Globus pallidus (tissue), 1 donor: ENCODE measurements at regions not wholly inside any gene's neighbourhood (a gene's known extent, or its start where the extent isn't known, plus 50 kb on each side); places are given as distances from the start of the nearest gene placed in this dataset.

Experiments used
- DNase-seq: peaks from one replicate; pipeline ENCODE4 v3.0.0-alpha.2; 2015; ENCODE audit warnings: low spot score

DNA sequence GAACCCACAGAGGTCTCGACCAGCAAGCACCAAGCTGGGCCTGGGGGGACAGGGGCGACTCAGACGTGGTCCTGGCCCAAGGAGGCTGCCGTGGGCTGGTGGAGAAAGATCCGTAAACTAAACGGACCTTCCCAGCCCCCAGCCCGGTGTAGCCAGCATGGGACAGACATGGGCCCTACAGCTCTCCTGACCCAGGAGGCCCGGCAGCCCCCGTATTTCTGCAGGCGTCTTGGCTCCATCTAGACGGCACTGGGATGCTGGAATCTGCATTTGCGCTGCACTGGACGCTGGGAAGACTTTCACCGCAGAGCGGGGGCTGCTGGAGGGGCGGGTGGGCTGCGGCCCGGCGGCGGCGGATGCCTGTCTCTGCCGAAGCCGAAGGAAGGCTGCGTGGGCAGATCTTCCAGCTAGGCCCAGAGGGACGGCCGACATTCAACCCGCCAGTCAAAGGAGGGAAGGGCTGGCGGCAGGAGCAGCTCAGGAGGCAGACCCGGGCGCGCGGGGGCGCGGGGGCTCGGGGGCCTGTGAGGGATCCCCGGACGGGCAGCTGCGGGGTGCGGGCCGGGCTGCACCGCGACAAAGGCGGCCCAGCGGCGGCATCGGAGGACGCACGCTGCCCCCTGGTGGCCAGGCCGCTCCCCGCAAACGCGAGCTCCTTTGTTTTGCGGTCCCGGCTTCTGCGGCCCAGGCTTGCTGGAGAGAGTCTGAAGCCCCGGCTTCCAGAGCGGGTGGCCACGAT, 266.2 kb downstream of the NSG2 start:
- peak; percentile 51 for DNase-seq

DNA sequence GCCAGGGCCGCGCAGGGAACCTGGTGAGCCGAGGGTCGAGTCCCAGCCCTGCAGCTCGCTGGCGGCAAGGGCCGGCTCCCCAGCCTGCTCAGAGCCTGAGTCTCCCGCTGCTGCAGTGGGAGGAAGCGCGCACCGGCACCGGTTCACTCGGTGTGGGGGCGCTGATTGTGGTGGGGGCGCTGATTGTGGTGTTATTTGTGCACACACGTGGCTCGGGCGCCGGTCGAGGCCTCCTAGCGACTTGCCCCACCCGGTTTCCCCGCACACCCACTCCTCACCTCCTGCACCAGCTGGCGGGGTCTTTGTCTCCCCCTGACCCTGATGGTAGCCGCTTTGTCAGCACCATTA, 266.7 kb downstream of the NSG2 start:
- DNase-seq, result no peak

DNA sequence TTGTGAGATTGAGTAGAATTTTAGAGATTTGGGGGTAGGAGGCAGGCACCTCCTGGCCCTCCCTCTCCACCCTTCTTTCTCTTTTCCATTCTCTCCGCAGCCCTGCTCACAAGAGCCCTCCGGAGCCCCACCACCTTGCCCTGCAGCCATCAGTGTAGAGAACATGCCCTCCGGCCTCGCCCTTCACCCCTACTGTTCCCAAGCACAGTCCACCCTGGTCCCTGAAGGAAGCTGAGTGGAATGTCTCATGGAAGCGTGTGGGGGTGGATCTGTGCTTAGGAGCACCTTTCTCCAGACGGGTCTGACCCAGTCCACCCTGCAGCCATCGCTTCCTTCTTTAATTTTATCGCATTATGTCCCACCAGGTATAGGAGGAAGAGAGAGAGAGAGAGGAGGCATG, 267.1 kb downstream of the NSG2 start:
- no peak for DNase-seq

DNA sequence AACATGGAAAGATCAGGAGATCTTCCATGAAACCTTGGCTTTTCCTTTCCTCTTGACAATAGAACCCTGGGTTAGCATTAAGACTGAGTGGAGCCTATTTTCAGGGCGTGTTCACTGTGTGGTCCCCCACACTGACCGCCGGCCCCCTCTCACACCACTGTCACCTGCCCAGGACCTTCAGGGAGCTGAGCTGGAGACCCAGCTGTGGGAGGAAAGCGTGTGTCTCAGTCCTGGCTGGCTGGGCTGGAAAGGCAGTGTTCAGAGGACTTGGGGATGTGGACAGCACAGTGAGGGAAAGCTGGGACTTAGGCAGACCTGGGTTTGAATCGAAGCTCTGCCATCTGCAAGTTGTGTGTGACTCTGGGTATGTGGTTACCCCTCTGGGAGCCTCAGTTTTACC, 268.1 kb downstream of the NSG2 start:
- no peak for DNase-seq

DNA sequence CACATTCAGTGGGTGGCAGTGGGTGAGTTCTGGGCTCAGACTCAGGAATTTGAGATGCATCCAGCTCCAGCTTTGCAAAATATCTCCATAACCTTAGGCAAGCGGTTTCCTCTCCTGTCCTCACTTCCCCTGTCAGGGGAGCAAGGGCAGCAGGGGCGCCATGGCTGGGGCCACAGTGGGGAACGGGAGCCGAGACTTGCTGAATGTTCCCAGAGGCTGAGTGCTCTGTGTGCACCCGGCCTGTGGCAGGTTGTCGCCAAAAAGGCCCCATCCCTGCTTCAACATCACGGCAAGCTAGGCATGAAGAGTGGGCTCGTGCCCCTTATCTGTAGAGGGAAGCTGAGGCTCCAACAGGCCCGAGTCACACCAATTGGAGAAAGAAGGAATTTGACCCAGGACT, 268.8 kb downstream of the NSG2 start:
- DNase-seq, result no peak

DNA sequence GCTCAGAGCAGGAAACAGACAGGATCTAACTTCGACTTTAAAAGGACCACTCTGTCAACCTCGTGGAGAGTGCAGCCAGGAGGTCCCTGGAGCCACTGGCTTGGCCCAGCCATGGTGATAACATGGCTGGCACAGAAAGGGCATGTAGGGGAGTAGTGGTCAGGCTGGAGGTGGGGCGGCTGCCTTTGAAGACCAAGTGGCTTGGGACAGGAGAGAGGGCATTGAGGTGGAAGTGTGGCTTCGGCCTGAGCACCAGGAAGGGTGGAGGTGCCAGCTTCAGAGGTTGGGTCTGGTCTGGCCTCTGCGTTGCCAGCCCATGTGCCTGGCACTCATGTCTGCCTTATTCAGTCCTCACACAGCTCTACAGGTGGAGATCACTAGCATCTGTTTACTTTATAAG, 270.0 kb downstream of the NSG2 start:
- DNase-seq, result no peak

DNA sequence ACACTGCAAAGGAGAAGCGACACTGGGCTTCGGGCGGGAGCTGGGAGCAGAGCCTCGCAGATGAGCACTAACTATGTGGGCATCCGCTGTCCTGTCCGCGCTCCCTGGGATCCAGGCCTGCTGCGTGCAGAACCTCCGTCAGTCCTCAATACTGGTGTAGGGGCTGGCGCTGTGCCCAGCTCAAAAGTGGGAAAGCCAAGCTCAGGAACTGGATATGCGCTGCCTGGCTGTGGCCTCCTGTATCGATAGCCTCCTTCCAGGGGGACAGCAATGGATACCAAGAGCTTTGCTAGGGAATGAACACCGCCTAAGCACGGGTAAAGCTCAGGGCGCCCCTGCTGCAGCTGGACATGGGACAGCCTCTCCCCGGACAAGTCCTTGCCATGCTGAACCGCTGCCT, 270.4 kb downstream of the NSG2 start:
- no peak for DNase-seq

DNA sequence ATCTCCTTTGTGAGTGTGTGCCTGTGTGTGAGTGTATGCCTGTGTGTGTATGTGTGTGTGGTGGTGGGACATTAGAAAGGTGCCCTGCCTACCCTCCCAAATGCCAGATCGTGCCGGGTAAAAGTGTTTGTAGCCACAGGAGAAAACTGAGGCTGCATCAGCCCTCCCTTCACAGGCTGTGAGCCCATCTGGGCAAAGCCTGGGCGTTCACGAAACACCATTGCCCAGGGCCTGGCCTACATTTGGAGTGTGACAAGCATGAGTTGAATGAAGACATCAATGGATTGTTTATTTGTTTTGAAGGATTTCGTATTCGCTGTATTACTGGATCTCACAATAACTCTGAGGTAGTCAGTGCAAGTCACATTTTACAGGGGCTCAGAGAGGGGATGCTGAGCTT, 270.8 kb downstream of the NSG2 start:
- no peak for DNase-seq

DNA sequence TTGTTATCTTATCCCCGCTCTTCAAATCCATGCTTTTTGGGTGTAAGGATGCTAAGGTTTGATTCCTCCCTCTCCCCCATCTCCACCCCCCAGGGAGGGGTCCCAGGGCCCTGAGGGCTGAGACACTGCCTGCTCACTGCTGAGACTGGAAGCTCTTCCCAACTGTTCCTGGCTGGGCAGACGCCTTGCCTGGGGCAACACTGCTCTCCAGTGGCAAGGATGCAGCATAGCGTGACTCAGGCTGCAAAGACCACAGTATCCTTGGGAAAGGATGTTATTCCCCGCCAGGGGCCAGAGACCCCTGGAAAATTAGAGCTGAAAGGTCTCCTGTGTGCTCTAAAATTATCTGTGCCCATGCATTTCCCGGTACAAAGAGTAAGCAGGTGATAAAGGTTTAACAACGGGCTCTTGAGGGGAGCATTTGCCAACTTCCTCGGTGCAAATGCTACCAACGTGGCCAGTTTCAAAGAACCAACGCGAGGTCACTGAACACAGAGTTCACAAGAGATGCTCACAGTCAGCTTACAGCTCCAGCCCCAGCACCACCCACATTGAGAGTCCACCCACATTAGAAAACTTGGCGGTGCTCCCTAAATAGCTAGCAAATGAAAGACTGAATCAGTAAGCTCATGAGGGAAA, 271.9 kb downstream of the NSG2 start:
- peak; percentile 50 for DNase-seq

DNA sequence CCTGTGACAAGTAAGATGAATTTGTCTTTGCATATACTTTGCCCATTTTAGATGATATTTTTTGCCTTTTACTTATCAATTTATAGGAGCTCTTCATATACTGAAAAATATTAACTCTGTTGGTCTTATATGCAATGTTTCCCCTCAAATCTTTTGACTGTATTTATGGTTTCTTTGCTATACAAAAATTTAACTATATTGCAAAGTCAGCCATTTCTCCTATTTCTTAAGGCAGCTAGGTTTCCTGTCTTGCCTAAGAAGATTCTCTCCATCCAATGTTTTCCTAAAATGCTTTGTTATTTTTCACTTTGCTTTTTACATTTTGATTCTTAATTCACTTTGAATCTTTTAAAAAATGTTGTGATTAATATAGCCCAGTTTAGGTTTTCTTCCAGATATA, 273.1 kb downstream of the NSG2 start:
- no peak for DNase-seq

DNA sequence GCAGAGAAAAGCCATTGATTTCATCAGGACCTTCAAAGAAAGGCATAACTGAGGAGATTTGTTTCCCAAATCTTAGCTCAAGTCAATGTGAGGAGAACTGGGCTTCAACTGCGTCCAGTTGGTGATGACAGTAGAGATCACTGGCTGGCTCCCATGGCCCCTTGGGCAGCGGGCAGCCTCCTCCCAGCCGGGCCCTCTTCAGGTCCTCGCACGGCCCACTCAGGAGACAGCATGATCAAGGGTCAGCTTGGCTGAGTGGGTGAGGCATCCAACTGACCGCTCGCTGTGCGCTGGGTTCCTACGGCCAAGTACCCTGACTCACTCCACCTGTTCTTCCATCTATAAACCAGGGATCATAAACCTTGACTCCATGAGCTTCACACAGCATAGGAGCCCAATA, 274.0 kb downstream of the NSG2 start:
- no peak for DNase-seq

DNA sequence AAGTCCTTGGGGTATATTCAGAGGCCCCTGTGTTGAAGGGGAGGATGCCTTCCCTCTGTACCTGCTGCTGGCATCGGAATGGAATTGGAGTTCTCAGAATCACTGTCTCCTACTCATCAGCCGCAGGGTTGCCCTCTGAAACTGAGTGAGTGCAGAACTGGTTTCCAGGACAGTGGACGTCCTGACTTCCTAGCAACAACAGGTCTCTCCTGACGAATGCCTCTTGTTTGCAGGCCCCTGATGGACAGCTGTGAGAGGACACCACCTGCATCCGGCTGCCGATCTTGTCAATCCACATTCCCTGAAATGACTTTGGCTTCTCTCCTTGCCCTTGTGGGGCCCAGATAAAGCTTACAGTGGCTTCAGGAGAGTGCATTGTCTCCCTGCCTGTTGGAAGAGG, 274.5 kb downstream of the NSG2 start:
- no peak for DNase-seq

DNA sequence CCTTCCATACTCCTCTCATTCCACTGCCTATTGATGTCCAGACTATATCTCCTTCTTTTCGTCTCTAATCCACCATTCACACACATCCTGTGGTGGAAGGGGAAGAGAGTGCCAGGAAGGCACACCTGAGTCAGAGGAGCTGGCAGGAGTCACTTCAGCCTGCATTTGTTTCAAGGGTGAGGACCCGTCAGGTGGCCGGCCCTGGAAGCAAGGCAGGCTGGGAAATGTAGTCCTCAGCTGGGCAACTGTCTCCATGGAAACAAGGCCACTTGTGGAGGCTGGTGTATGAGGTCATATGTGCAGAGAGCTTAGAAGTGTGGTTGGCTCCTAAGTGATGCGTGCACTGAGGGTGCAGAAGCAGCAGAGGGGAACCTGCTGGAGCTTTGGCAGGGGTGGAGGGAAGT, 278.4 kb downstream of the NSG2 start:
- DNase-seq, result peak; percentile 62

DNA sequence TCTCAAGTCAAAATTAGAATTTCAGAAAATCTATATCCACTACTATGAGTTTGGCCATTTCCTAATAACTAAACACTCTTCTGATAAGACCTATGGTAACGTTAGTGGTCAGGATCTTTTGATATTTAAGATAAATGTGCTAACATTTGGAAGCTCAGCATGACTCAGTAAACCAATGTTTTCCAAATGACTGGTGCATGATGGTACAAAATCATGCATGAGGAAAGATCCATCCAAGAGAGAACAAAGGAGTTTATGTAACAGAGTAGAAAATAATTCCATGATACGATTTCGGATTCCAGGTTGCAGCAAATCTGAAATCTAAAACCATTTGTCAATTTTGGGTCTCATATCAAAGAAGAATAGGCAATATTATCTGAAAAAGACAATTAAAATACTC, 279.2 kb downstream of the NSG2 start:
- peak; percentile 19 for DNase-seq

DNA sequence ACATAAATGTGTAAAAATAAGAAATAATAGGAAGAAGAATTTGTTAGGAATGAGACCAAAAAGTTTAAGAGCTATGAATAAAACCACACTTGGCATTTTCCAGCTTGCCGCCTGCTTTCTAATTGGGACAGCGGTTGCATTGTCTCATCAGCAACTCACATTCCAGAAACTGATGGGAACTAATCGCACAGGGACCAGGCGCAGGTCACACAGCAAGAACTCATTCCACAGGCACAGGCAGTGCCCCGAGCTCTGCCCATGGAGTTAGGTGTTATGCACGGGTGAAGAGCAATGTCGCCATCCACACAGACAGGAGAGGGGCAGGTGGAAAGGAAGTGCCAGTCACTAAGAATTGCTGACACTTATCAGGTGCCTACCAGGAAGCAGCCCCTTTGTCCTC, 279.9 kb downstream of the NSG2 start:
- no peak for DNase-seq

DNA sequence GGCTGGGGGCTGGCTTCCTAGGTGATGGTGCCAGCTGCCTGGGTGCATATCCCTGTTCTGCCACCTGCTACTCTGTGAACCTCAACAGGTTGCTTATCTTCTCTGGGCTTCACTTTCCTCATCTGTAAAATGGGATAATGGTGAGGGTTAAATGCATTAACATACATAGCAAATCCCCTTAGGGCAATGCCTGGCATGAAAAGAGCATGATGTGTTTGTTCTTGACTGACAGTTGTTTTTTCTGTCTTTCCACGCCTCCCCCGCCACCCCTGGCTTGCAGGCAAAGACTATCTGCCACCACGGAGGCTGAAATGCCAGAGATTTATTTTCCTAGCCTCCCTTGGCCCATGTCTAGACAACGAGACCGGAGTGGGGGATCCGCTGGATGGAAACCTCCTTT, 280.5 kb downstream of the NSG2 start:
- no peak for DNase-seq

DNA sequence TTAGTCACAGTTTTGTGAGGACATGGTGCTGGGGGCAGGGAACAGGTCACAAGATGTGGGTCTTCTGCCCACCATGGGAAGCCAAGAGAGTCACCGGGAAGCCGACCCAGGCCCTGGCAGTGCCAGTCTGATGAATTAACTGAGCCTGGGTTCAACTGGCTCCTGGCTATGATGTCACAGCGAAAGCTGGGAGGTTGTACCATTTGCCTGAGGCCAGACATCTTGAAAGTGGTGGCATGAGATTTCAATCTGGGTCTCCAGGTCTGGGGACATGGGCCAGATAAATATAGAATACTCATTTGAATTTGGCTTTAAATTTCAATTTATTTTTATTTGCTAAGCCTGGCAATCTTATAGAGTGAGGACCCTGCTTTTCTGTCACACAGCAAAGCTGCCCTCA, 280.9 kb downstream of the NSG2 start:
- DNase-seq, result no peak

DNA sequence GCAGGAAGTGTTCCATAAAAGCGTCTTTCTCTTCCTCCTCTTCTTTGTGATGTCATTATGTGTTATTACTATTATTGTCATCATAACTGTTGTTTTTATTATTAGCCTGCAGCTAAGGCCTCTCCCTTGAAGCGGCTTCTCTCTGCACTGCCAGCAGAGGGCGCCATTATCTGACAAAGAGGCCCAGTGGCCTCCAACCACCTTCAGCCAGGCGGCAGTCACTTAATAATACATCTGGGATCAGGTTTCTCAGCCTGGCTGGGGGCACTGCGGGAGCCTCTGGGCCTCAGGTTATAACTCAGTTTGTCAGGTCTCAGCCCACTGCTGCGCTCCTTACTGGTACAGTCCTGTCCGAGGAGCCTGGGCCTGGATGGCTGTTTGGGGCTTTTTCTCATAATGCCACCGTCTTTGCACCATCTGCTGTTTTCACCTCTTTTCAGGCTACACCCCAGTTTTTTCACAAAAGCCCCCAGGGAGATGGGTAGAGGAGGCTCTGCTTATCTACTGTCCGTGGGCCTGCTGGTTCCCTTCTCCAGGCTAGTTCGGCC, 281.9 kb downstream of the NSG2 start:
- peak; percentile 25 for DNase-seq

DNA sequence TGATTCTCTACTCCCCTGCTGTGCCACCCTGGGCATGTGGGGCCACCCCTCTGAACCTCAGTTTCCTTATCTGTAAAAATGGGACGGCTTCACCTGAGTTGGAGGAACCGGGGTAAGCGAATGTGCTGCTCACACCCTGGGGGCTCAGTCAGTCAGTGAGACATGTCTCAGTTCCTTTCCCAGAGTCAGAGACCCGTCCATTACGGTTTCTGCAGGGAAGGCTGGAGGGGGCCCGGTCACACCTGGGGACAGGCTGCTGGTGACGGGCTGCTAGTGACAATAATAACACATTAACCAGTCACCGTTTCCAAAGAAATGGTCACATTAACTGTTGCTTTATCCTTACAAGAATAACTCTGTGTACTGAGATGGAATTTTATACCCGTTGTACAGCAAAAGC, 282.4 kb downstream of the NSG2 start:
- no peak for DNase-seq

DNA sequence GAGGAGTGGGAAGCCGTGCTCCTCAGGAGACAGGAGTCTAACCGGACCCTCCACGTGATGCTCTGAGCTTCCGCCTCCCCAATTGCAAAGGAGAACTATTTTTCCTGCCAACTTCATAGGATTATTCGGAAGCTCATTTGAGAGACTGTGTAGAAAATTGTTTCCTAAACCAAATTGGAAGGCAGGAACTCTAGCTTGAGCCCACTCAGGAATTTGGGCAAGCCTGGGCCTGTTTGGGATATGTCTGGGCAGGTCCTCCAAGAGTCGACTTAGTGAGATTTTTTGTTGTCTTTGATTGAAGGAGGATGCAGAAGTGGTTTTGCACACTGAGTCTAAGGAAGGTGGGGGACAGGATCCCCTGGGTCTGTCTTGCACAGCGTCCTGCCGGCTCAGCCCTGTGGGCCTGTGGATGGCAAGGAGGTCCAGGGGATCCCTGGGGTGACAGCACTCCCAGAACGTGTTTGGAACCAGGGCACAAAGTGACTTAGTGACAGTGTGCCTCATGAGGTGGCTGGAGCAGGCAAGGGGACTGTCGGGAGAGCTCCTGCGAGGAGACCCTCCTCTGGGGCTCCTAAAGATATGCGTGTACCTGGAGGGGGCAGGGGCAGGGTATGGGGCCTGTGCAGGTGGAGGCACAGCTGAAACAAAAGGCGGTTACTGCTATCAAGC, 283.3 kb downstream of the NSG2 start:
- no peak for DNase-seq

DNA sequence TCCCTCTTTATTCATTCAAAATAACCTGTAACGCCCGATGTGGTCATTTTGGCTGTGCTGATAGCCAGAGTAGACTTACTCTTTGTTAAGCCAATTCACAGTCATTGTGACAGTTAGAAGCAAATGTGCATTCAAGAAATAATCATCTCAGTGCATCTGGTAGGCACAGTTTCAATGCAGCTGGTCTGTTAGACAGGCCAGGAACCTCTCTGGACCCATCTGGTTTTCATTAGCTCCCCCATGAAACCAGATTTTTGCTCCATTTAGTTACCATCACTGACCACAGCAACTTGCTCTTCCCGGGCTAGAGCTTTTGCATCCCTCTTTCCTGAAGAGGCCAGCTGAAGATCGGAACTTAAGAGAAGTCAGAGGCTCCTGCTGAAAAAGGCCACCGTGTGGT, 284.2 kb downstream of the NSG2 start:
- no peak for DNase-seq

DNA sequence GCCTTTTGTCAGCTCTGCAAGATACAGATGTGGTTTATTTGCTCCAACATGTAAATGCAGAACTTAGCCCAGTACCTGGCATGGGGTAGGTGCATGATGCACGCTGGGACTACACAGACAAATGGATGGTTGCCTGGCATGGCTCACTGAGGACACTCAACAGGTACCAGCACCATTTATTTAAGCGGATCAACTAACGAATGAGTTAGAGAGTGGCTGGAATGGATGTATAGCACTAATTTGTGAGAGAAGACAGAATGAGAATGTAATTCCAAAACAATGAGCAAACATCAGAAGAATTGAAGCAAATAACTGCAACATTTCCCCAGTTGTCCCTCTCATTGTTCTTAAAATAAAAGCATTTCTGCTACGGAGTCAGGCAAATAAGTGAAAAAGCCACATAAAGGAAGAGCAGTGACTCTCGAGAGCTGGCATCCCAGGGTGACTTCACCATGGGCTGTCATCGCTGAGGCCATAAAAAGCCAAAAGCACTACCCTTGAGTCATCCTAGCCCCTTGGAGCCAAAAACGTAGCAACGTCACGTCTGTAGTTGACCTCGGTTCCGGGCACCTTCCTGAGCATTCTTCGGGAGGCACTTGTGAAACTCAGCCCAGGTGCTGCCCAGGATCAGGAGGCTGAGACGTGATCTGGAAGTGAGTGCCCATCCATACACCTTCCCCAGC, 290.3 kb downstream of the NSG2 start:
- DNase-seq, result no peak

DNA sequence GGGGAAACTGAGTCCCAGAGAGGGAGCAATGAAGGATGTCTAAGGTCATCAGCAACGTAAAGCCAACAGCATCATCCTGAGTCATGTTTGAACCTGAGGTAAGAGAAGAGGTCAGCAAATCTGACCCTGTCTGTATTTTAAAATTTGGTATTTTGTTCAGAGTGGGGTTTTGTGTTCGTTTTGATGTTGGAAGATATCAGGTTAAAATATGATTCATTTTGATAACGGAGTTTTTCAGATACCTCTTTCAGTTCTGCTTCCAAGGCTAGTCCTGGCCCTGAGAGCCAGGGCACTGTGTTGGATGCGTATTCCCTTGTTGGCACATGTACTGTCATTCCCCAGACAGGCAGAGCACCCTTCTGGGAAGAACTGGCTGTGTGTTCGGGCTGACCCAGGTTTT, 291.0 kb downstream of the NSG2 start:
- no peak for DNase-seq
